ENCODE measurements at regions not wholly inside any gene's neighbourhood (a gene's known extent, or its start where the extent isn't known, plus 50 kb on each side); places are given as distances from the start of the nearest gene placed in this dataset.

DNA sequence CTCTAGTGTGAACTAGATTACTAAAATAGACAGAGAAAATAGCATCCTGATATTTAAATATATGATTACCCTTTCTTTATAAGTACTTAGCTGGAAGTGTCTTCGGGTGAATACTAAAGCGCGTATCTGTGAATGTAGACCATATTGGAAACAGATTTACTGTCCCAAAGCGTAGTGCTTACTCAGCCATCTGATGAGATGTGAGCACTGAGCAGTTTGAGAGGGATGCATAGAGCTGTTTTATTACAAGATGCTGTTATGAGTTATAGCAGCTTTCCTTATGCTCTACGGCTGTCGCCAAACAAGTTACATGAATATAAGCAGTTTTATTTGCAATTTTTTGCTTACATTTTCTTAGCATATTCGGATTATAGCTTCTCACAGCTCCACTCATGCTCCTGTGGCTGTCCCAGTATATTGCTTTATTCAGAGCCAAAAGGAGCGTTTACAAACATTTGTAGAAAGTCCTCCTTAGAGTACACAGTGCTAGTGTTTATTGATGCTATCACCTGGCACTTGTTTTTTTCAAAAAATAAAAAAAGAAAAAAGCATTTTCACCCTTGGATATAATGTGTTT lies 981.4 kb upstream of the WWC1 start:
- POLR2A ChIA-PET: no interaction called here
- no peak for ATAC-seq
- DNase-seq: no peak
- no peak overlapping the region for H3K4me3 Mint-ChIP-seq
- CTCF ChIA-PET: no interaction called here
- H3K36me3 Mint-ChIP-seq (ENCODE audit: low read depth): no peaks in the 10 kb centered on the region
- no peak for TF ChIP-seq CTCF (IDR thresholded peaks at IDR 0.05)
- no peaks in the 10 kb centered on the region for H3K27me3 Mint-ChIP-seq
- intact Hi-C loops (cut with micrococcal nuclease): no loop called here
- H3K4me1 Mint-ChIP-seq (ENCODE audit: low read depth): no peaks in the 10 kb centered on the region
- no peak overlapping the region for H3K27ac Mint-ChIP-seq
- peaks cover 5% of the 10 kb centered on the region for H3K9me3 Mint-ChIP-seq

DNA sequence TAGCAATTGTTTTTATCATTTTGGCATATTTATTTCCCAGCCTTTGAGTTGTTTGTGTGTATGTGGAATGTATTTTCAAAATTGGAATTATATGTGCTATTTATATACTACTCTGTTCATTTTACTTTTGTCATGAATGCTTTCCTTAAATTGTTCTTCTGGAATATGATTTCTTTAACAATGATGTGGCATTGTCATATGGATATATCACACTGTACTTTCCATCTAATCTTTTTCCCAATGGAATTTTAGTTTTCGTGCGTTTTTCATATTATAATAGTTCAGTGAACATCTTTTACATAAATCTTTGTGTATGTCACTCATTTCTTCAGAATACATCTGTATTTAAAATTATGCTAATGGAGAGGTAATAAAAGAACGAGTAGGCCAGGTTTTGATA lies 980.1 kb upstream of the WWC1 start:
- H3K9me3 Mint-ChIP-seq: peaks cover 5% of the 10 kb centered on the region
- H3K27ac Mint-ChIP-seq: no peak overlapping the region
- H3K4me3 Mint-ChIP-seq: no peak overlapping the region
- ATAC-seq: no peak
- TF ChIP-seq CTCF (IDR thresholded peaks at IDR 0.05): no peak
- DNase-seq: no peak
- no peaks in the 10 kb centered on the region for H3K27me3 Mint-ChIP-seq
- no peaks in the 10 kb centered on the region for H3K36me3 Mint-ChIP-seq (ENCODE audit: low read depth)
- ChIA-PET CTCF (no interaction called here), POLR2A (no interaction called here)
- no peaks in the 10 kb centered on the region for H3K4me1 Mint-ChIP-seq (ENCODE audit: low read depth)
- intact Hi-C loops (cut with micrococcal nuclease): no loop called here

DNA sequence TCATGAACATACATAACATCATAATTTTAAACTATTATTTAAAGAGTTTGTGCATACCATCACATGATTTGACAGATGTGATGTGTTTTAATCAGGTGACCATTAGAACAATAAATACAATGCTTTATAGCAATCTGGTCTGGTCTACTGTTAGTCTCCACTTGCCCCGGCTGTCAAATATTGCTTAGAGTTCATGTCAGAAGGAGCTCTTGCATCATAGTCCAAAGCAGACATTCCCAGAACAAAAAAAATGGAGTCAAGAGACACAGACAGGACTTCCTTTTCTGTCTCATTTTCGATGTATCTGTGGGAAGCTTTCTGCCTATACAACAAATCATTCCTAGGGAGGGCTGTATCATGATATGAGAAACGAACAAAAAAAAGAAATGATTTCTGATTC lies 979.2 kb upstream of the WWC1 start:
- H3K4me1 Mint-ChIP-seq (ENCODE audit: low read depth): no peaks in the 10 kb centered on the region
- H3K4me3 Mint-ChIP-seq: no peak overlapping the region
- H3K27me3 Mint-ChIP-seq: no peaks in the 10 kb centered on the region
- ChIA-PET POLR2A (no interaction called here), CTCF (no interaction called here)
- H3K36me3 Mint-ChIP-seq (ENCODE audit: low read depth): no peaks in the 10 kb centered on the region
- DNase-seq (no peak), ATAC-seq (no peak)
- TF ChIP-seq CTCF (IDR thresholded peaks at IDR 0.05): no peak
- H3K9me3 Mint-ChIP-seq: peaks cover 5% of the 10 kb centered on the region
- intact Hi-C loops (cut with micrococcal nuclease): no loop called here
- no peak overlapping the region for H3K27ac Mint-ChIP-seq

- Mint-ChIP-seq H3K4me3 (no peak overlapping the region), H3K27ac (no peak overlapping the region), H3K36me3 (ENCODE audit: low read depth) (no peaks in the 10 kb centered on the region), H3K4me1 (ENCODE audit: low read depth) (no peaks in the 10 kb centered on the region), H3K9me3 (peaks cover 2% of the 10 kb centered on the region), H3K27me3 (no peaks in the 10 kb centered on the region)
- DNase-seq: no peak
- TF ChIP-seq CTCF (IDR thresholded peaks at IDR 0.05): no peak
- intact Hi-C loops (cut with micrococcal nuclease): no loop called here
- ChIA-PET CTCF (no interaction called here), POLR2A (no interaction called here)
- no peak for ATAC-seq
Measured at GRCh38 chr5:167315762-167316161, 975.7 kb upstream of the WWC1 start.

GRCh38 chr5:167317884-167318283 lies 973.6 kb upstream of the WWC1 start:
- no peak overlapping the region for H3K4me3 Mint-ChIP-seq

More at GRCh38 chr5:167317884-167318283, 973.6 kb upstream of the WWC1 start:
- no peak for DNase-seq
- ATAC-seq: no peak
- Mint-ChIP-seq H3K4me1 (ENCODE audit: low read depth) (no peaks in the 10 kb centered on the region), H3K36me3 (ENCODE audit: low read depth) (no peaks in the 10 kb centered on the region), H3K27me3 (no peaks in the 10 kb centered on the region), H3K9me3 (peaks cover 2% of the 10 kb centered on the region), H3K27ac (no peak overlapping the region)
- intact Hi-C loops (cut with micrococcal nuclease): no loop called here
- ChIA-PET CTCF (no interaction called here), POLR2A (no interaction called here)
- no peak for TF ChIP-seq CTCF (IDR thresholded peaks at IDR 0.05)

Measured in activated CD8-positive, alpha-beta T cell treated with anti-CD3 and anti-CD28 coated beads for 36 hours (primary cell).